ENCODE measurements at regions not wholly inside any gene's neighbourhood (a gene's known extent, or its start where the extent isn't known, plus 50 kb on each side); places are given as distances from the start of the nearest gene placed in this dataset.

- H3K27ac ChIP-seq (ENCODE audit: low read depth, low read length) = no peak overlapping the region
- H3K9me3 ChIP-seq (ENCODE audit: low read length) = no peaks in the 10 kb centered on the region
These were observed 262.3 kb upstream of the HES1 start for GRCh38 chr3:193873426-193874201.

GRCh38 chr3:193874512-193874911 lies 261.4 kb upstream of the HES1 start:
- Histone ChIP-seq H3K4me1 (ENCODE audit: insufficient read depth, low read length) (no peaks in the 10 kb centered on the region), H3K27ac (ENCODE audit: low read depth, low read length) (no peak overlapping the region)

More at GRCh38 chr3:193873426-193874201, 262.3 kb upstream of the HES1 start:
- no peaks in the 10 kb centered on the region for H3K36me3 ChIP-seq (ENCODE audit: insufficient read depth, low read length)
- H3K4me1 ChIP-seq (ENCODE audit: insufficient read depth, low read length) = no peaks in the 10 kb centered on the region
- H3K9ac ChIP-seq (ENCODE audit: low read length) = no peak overlapping the region
- no peak overlapping the region for H3K4me3 ChIP-seq (ENCODE audit: low read depth in 1 of 2, low read length in 2 of 2)
- no peaks in the 10 kb centered on the region for H3K27me3 ChIP-seq (ENCODE audit: control insufficient read depth in 1 of 2, insufficient read depth in 2 of 2, low read length in 2 of 2)

DNA sequence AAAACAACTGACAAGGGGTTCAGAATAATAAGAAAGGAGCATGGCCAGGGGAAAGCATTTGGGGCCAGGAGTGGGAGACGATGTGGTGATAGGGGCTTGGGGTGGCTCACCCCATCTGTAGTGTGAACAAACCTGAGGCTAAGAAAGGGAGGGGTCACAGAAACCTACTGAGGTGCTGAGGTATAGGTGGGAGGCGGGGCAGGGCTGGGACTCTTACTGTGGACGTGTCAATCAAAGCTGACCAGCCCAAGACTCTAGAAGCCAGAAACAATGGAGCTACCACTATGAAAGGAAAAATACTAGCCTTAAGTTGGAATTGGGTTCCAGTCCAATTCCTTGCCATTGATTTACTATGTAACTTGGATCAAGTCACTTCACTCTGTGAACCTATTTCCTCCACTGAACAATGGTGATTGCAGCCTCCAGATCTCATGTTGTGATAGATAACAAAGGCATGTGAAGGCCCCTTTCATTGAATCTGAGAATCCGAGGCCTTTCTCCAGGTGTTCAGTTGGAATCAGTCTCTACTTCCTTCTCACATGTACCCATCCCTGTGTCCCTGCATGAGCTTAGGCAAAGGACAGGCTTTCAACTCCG lies 260.9 kb upstream of the HES1 start:
- Histone ChIP-seq H3K4me1 (ENCODE audit: insufficient read depth, low read length) (no peaks in the 10 kb centered on the region), H3K4me3 (ENCODE audit: low read depth in 1 of 2, low read length in 2 of 2) (no peak overlapping the region), H3K27me3 (ENCODE audit: control insufficient read depth in 1 of 2, insufficient read depth in 2 of 2, low read length in 2 of 2) (no peaks in the 10 kb centered on the region), H3K9me3 (ENCODE audit: low read length) (no peaks in the 10 kb centered on the region), H3K27ac (ENCODE audit: low read depth, low read length) (no peak overlapping the region), H3K36me3 (ENCODE audit: insufficient read depth, low read length) (no peaks in the 10 kb centered on the region), H3K9ac (ENCODE audit: low read length) (no peak overlapping the region)

More at GRCh38 chr3:193874512-193874911, 261.4 kb upstream of the HES1 start:
- Histone ChIP-seq H3K9ac (ENCODE audit: low read length) (no peak overlapping the region), H3K9me3 (ENCODE audit: low read length) (no peaks in the 10 kb centered on the region), H3K36me3 (ENCODE audit: insufficient read depth, low read length) (no peaks in the 10 kb centered on the region), H3K4me3 (ENCODE audit: low read depth in 1 of 2, low read length in 2 of 2) (no peak overlapping the region), H3K27me3 (ENCODE audit: control insufficient read depth in 1 of 2, insufficient read depth in 2 of 2, low read length in 2 of 2) (no peaks in the 10 kb centered on the region)

GRCh38 chr3:193875601-193876321 lies 260.2 kb upstream of the HES1 start:
- H3K27me3 ChIP-seq (ENCODE audit: control insufficient read depth in 1 of 2, insufficient read depth in 2 of 2, low read length in 2 of 2) = no peaks in the 10 kb centered on the region
- H3K9me3 ChIP-seq (ENCODE audit: low read length) = no peaks in the 10 kb centered on the region
- H3K27ac ChIP-seq (ENCODE audit: low read depth, low read length) = no peak overlapping the region
- no peaks in the 10 kb centered on the region for H3K36me3 ChIP-seq (ENCODE audit: insufficient read depth, low read length)
- no peaks in the 10 kb centered on the region for H3K4me1 ChIP-seq (ENCODE audit: insufficient read depth, low read length)
- no peak overlapping the region for H3K9ac ChIP-seq (ENCODE audit: low read length)
- no peak overlapping the region for H3K4me3 ChIP-seq (ENCODE audit: low read depth in 1 of 2, low read length in 2 of 2)

GRCh38 chr3:193879099-193879863 lies 256.7 kb upstream of the HES1 start:
- Histone ChIP-seq H3K27me3 (ENCODE audit: control insufficient read depth in 1 of 2, insufficient read depth in 2 of 2, low read length in 2 of 2) (no peaks in the 10 kb centered on the region), H3K9me3 (ENCODE audit: low read length) (no peaks in the 10 kb centered on the region), H3K27ac (ENCODE audit: low read depth, low read length) (no peak overlapping the region), H3K36me3 (ENCODE audit: insufficient read depth, low read length) (no peaks in the 10 kb centered on the region), H3K4me1 (ENCODE audit: insufficient read depth, low read length) (no peaks in the 10 kb centered on the region), H3K9ac (ENCODE audit: low read length) (no peak overlapping the region), H3K4me3 (ENCODE audit: low read depth in 1 of 2, low read length in 2 of 2) (no peak overlapping the region)

- Histone ChIP-seq H3K9ac (ENCODE audit: low read length) (no peak overlapping the region), H3K36me3 (ENCODE audit: insufficient read depth, low read length) (no peaks in the 10 kb centered on the region), H3K27me3 (ENCODE audit: control insufficient read depth in 1 of 2, insufficient read depth in 2 of 2, low read length in 2 of 2) (no peaks in the 10 kb centered on the region), H3K27ac (ENCODE audit: low read depth, low read length) (no peak overlapping the region), H3K4me3 (ENCODE audit: low read depth in 1 of 2, low read length in 2 of 2) (no peak overlapping the region), H3K9me3 (ENCODE audit: low read length) (no peaks in the 10 kb centered on the region), H3K4me1 (ENCODE audit: insufficient read depth, low read length) (no peaks in the 10 kb centered on the region)
These were observed 256.1 kb upstream of the HES1 start for GRCh38 chr3:193879864-193880242.

DNA sequence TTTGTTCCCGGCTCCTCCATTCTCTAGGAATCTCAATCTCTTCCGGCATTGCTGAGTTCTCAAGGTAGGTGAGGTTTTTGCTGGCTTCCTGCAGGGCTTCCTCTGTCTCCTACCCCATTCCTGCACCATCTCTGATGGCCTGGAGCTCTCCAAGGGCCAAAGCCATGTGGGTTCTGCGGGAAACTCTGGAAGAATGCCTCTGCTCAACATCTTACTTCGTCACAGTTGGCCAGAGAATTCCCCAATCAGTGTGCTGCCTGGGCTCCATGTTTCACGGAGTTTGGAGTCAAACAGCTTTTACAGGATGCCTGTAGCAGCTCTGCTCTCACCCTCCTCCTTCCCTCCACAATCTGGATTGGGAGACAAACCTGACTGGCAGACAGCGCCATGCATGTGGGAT lies 253.9 kb upstream of the HES1 start:
- no peak overlapping the region for H3K9ac ChIP-seq (ENCODE audit: low read length)
- no peaks in the 10 kb centered on the region for H3K4me1 ChIP-seq (ENCODE audit: insufficient read depth, low read length)
- H3K27me3 ChIP-seq (ENCODE audit: control insufficient read depth in 1 of 2, insufficient read depth in 2 of 2, low read length in 2 of 2) = no peaks in the 10 kb centered on the region
- no peak overlapping the region for H3K27ac ChIP-seq (ENCODE audit: low read depth, low read length)
- H3K4me3 ChIP-seq (ENCODE audit: low read depth in 1 of 2, low read length in 2 of 2) = no peak overlapping the region
- H3K36me3 ChIP-seq (ENCODE audit: insufficient read depth, low read length) = no peaks in the 10 kb centered on the region
- H3K9me3 ChIP-seq (ENCODE audit: low read length) = no peaks in the 10 kb centered on the region

- no peak overlapping the region for H3K4me3 ChIP-seq (ENCODE audit: low read depth in 1 of 2, low read length in 2 of 2)
- H3K9ac ChIP-seq (ENCODE audit: low read length) = no peak overlapping the region
- H3K27ac ChIP-seq (ENCODE audit: low read depth, low read length) = no peak overlapping the region
- no peaks in the 10 kb centered on the region for H3K4me1 ChIP-seq (ENCODE audit: insufficient read depth, low read length)
- no peaks in the 10 kb centered on the region for H3K27me3 ChIP-seq (ENCODE audit: control insufficient read depth in 1 of 2, insufficient read depth in 2 of 2, low read length in 2 of 2)
- no peaks in the 10 kb centered on the region for H3K9me3 ChIP-seq (ENCODE audit: low read length)
- H3K36me3 ChIP-seq (ENCODE audit: insufficient read depth, low read length) = no peaks in the 10 kb centered on the region
These were observed 252.4 kb upstream of the HES1 start for GRCh38 chr3:193883551-193883950.

DNA sequence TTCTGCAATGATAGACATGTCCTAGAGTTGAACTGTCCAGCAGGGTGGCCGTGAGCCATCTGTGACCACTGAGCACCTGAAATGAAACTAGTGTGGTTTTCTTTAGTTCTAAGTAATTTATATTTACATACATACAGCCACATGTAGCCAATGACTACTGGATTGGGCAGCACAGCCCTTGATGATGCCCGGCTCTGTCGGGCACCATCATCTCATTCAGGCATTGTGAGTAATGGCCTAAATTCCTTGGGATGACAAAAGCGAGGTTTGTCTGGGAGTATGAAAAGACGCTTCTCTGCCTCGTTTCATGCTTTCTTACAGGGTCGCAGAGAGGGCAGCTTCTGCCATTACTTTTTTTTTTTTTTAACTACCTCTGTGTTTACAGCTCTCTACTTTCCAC lies 251.9 kb upstream of the HES1 start:
- no peaks in the 10 kb centered on the region for H3K36me3 ChIP-seq (ENCODE audit: insufficient read depth, low read length)
- no peak overlapping the region for H3K4me3 ChIP-seq (ENCODE audit: low read depth in 1 of 2, low read length in 2 of 2)
- no peaks in the 10 kb centered on the region for H3K4me1 ChIP-seq (ENCODE audit: insufficient read depth, low read length)
- H3K9me3 ChIP-seq (ENCODE audit: low read length) = no peaks in the 10 kb centered on the region
- no peak overlapping the region for H3K27ac ChIP-seq (ENCODE audit: low read depth, low read length)
- no peak overlapping the region for H3K9ac ChIP-seq (ENCODE audit: low read length)
- H3K27me3 ChIP-seq (ENCODE audit: control insufficient read depth in 1 of 2, insufficient read depth in 2 of 2, low read length in 2 of 2) = no peaks in the 10 kb centered on the region

GRCh38 chr3:193884652-193885051 lies 251.3 kb upstream of the HES1 start:
- H3K4me1 ChIP-seq (ENCODE audit: insufficient read depth, low read length) = no peaks in the 10 kb centered on the region
- no peaks in the 10 kb centered on the region for H3K27me3 ChIP-seq (ENCODE audit: control insufficient read depth in 1 of 2, insufficient read depth in 2 of 2, low read length in 2 of 2)
- no peak overlapping the region for H3K27ac ChIP-seq (ENCODE audit: low read depth, low read length)
- no peaks in the 10 kb centered on the region for H3K9me3 ChIP-seq (ENCODE audit: low read length)
- no peaks in the 10 kb centered on the region for H3K36me3 ChIP-seq (ENCODE audit: insufficient read depth, low read length)
- H3K9ac ChIP-seq (ENCODE audit: low read length) = no peak overlapping the region
- H3K4me3 ChIP-seq (ENCODE audit: low read depth in 1 of 2, low read length in 2 of 2) = no peak overlapping the region

- H3K27me3 ChIP-seq (ENCODE audit: control insufficient read depth in 1 of 2, insufficient read depth in 2 of 2, low read length in 2 of 2) = no peaks in the 10 kb centered on the region
- no peak overlapping the region for H3K27ac ChIP-seq (ENCODE audit: low read depth, low read length)
- no peaks in the 10 kb centered on the region for H3K9me3 ChIP-seq (ENCODE audit: low read length)
- H3K4me1 ChIP-seq (ENCODE audit: insufficient read depth, low read length) = no peaks in the 10 kb centered on the region
- no peak overlapping the region for H3K9ac ChIP-seq (ENCODE audit: low read length)
- H3K4me3 ChIP-seq (ENCODE audit: low read depth in 1 of 2, low read length in 2 of 2) = no peak overlapping the region
- no peaks in the 10 kb centered on the region for H3K36me3 ChIP-seq (ENCODE audit: insufficient read depth, low read length)
These were observed 250.1 kb upstream of the HES1 start for GRCh38 chr3:193885832-193886231.
